ENCODE measurements at regions not wholly inside any gene's neighbourhood (a gene's known extent, or its start where the extent isn't known, plus 50 kb on each side); places are given as distances from the start of the nearest gene placed in this dataset.

GRCh38 chr5:61840361-61840760 is 465.6 kb upstream of the KIF2A start:
- no peak for DNase-seq

- DNase-seq, result no peak
Measured at GRCh38 chr5:61842840-61843239, 463.2 kb upstream of the KIF2A start.

GRCh38 chr5:61850696-61851095 is 455.3 kb upstream of the KIF2A start:
- no peak for DNase-seq

GRCh38 chr5:61854531-61854930 is 451.5 kb upstream of the KIF2A start:
- DNase-seq, result no peak

- no peak for DNase-seq
Measured at GRCh38 chr5:61860978-61861377, 445.0 kb upstream of the KIF2A start.

GRCh38 chr5:61866930-61867329 is 439.1 kb upstream of the KIF2A start:
- peak; percentile 13 for DNase-seq

- DNase-seq, result no peak
Measured at GRCh38 chr5:61869333-61869732, 436.7 kb upstream of the KIF2A start.

- DNase-seq, result no peak
Measured at GRCh38 chr5:61878471-61878870, 427.5 kb upstream of the KIF2A start.

GRCh38 chr5:61881821-61882487 is 424.1 kb upstream of the KIF2A start:
- DNase-seq, result no peak

GRCh38 chr5:61882901-61883500 is 423.0 kb upstream of the KIF2A start:
- no peak for DNase-seq

- no peak for DNase-seq
Measured at GRCh38 chr5:61884252-61884855, 421.7 kb upstream of the KIF2A start.

GRCh38 chr5:61886214-61886613 is 419.8 kb upstream of the KIF2A start:
- DNase-seq, result no peak

- no peak for DNase-seq
Measured at GRCh38 chr5:61887271-61887670, 418.7 kb upstream of the KIF2A start.

- DNase-seq, result no peak
Measured at GRCh38 chr5:61894046-61894445, 412.0 kb upstream of the KIF2A start.

GRCh38 chr5:61896811-61897210 is 409.2 kb upstream of the KIF2A start:
- no peak for DNase-seq

GRCh38 chr5:61897251-61897650 is 408.8 kb upstream of the KIF2A start:
- DNase-seq, result no peak

- no peak for DNase-seq
Measured at GRCh38 chr5:61901997-61902396, 404.0 kb upstream of the KIF2A start.

- DNase-seq, result no peak
Measured at GRCh38 chr5:61904730-61905129, 401.3 kb upstream of the KIF2A start.

GRCh38 chr5:61905613-61906012 is 400.4 kb upstream of the KIF2A start:
- no peak for DNase-seq

GRCh38 chr5:61906820-61907219 is 399.2 kb upstream of the KIF2A start:
- no peak for DNase-seq

- DNase-seq, result no peak
Measured at GRCh38 chr5:61907995-61908394, 398.0 kb upstream of the KIF2A start.

GRCh38 chr5:61910771-61911170 is 395.2 kb upstream of the KIF2A start:
- no peak for DNase-seq

GRCh38 chr5:61912559-61912958 is 393.4 kb upstream of the KIF2A start:
- no peak for DNase-seq

GRCh38 chr5:61915646-61916045 is 390.4 kb upstream of the KIF2A start:
- DNase-seq, result no peak

Measured in NK-92 treated with Interleukin-12 subunit alpha and Interleukin-12 subunit beta, amount 100 ng/mL, for 24 hours (cell line).